CD8-positive, alpha-beta memory T cell (primary cell): ENCODE measurements at regions not wholly inside any gene's neighbourhood (a gene's known extent, or its start where the extent isn't known, plus 50 kb on each side); places are given as distances from the start of the nearest gene placed in this dataset.

Source experiments
- CTCF ChIA-PET: fragments of 350-600 bp; sonication (Branson Sonifier 250); formaldehyde crosslinking; loops from one replicate; lab custom pipeline; 2021; ENCODE audit warnings: antibody characterized with exemption; lab: Charles Lee
- POLR2A ChIA-PET: fragments of 350-600 bp; sonication (Branson Sonifier 250); formaldehyde crosslinking; loops from one replicate; lab custom pipeline; 2021; ENCODE audit warnings: antibody characterized with exemption; lab: Charles Lee
- DNase-seq, 5 donors: peaks; one replicate each; pipeline versions ENCODE4 v3.0.0 to v3.0.0-alpha.2; 2020 to 2022; ENCODE audit warnings: mixed read lengths in 1 of 5
- H3K27ac ChIP-seq: one replicate; pipeline ENCODE4 v1.7.0; 2013; ENCODE audit warnings: low read depth, mild to moderate bottlenecking, low read length, moderate library complexity
- H3K27me3 ChIP-seq: 2 replicates; pipeline ENCODE4 v1.7.0; 2013; ENCODE audit warnings: low read length, mild to moderate bottlenecking; ENCODE audit not compliant: insufficient read depth, poor library complexity, severe bottlenecking
- H3K36me3 ChIP-seq: 2 replicates; pipeline ENCODE4 v1.7.0; 2013; ENCODE audit warnings: mild to moderate bottlenecking, low read length, moderate library complexity; ENCODE audit not compliant: insufficient read depth
- H3K4me1 ChIP-seq: 2 replicates; pipeline ENCODE4 v1.7.0; 2013; ENCODE audit warnings: mild to moderate bottlenecking, low read length, moderate library complexity; ENCODE audit not compliant: insufficient read depth
- H3K4me3 ChIP-seq: 2 replicates; pipeline ENCODE4 v1.7.0; 2013; ENCODE audit warnings: mild to moderate bottlenecking, low read length
- H3K9me3 ChIP-seq: 2 replicates; pipeline ENCODE4 v1.7.0; 2013; ENCODE audit warnings: mild to moderate bottlenecking, low read length
- H3K27ac Mint-ChIP-seq, 8 donors: one replicate each; pipeline ENCODE4 v1.8.0; 2020 to 2021; ENCODE audit warnings: mixed read lengths in 8 of 8, mild to moderate bottlenecking in 6 of 8, inconsistent platforms in 3 of 8, moderate library complexity in 3 of 8
- H3K27me3 Mint-ChIP-seq, 2 donors: one replicate each; pipeline ENCODE4 v1.8.0; 2020 to 2021; ENCODE audit warnings: mixed read lengths in 2 of 2, mild to moderate bottlenecking in 1 of 2, moderate library complexity in 1 of 2
- H3K36me3 Mint-ChIP-seq, 3 donors: one replicate each; pipeline ENCODE4 v1.8.0; 2020 to 2021; ENCODE audit warnings: mixed read lengths in 3 of 3, inconsistent platforms in 1 of 3, mild to moderate bottlenecking in 1 of 3
- H3K4me1 Mint-ChIP-seq, 3 donors: one replicate each; pipeline ENCODE4 v1.8.0; 2020 to 2021; ENCODE audit warnings: mixed read lengths in 3 of 3, inconsistent platforms in 1 of 3, mild to moderate bottlenecking in 1 of 3
- H3K4me3 Mint-ChIP-seq, 7 donors: one replicate each; pipeline ENCODE4 v1.8.0; 2020 to 2021; ENCODE audit warnings: mixed read lengths in 7 of 7, mild to moderate bottlenecking in 6 of 7, moderate library complexity in 4 of 7, inconsistent platforms in 2 of 7
- H3K9me3 Mint-ChIP-seq, 5 donors: one replicate each; pipeline ENCODE4 v1.8.0; 2020 to 2022; ENCODE audit warnings: mixed read lengths in 5 of 5, mild to moderate bottlenecking in 3 of 5, moderate library complexity in 2 of 5, inconsistent platforms in 1 of 5

DNA sequence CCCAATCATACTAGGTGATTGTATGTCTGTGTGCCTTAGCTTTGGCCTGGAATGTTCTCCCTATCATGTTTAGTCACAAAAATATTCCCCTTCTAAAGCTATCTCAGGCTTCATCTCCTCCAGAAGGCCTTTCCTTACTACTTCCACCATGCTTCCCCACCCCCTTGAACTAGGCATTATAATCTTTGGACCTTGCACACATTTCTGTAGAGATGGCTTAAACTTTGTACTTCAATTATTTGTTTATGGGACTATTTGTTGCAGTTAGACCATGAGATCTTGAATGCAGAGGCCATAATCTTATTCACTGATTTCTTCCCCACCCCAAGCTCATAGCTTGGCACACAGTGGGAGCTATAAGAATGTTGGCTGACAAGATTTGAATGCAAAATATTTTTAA lies 262.0 kb upstream of the EDA2R start:
- Histone ChIP-seq H3K27ac (no peak overlapping the region), H3K4me3 (no peak overlapping the region), H3K36me3 (no peaks in the 10 kb centered on the region), H3K4me1 (no peaks in the 10 kb centered on the region), H3K27me3 (no peaks in the 10 kb centered on the region), H3K9me3 (no peaks in the 10 kb centered on the region)
- POLR2A ChIA-PET, result no interaction called here
- DNase-seq, result no peak
- H3K27me3 Mint-ChIP-seq, result peaks cover 0 to 8% of the 10 kb centered on the region in 2 donors
- H3K4me1 Mint-ChIP-seq, result no peaks in the 10 kb centered on the region
- no peaks in the 10 kb centered on the region for H3K36me3 Mint-ChIP-seq
- H3K27ac Mint-ChIP-seq, result no peak overlapping the region
- CTCF ChIA-PET, result no interaction called here
- H3K9me3 Mint-ChIP-seq, result no peaks in the 10 kb centered on the region
- no peak overlapping the region for H3K4me3 Mint-ChIP-seq

GRCh38 chrX:66892004-66892403 lies 253.1 kb upstream of the EDA2R start:
- Histone ChIP-seq H3K27me3 (no peaks in the 10 kb centered on the region), H3K27ac (no peak overlapping the region), H3K4me3 (no peak overlapping the region), H3K9me3 (no peaks in the 10 kb centered on the region), H3K4me1 (no peaks in the 10 kb centered on the region), H3K36me3 (no peaks in the 10 kb centered on the region)
- Mint-ChIP-seq H3K9me3 (peaks cover 0 to 1% (median 0%) of the 10 kb centered on the region in 5 donors), H3K36me3 (no peaks in the 10 kb centered on the region), H3K4me3 (no peak overlapping the region), H3K27ac (no peak overlapping the region), H3K27me3 (no peaks in the 10 kb centered on the region), H3K4me1 (no peaks in the 10 kb centered on the region)
- ChIA-PET CTCF (no interaction called here), POLR2A (no interaction called here)
- no peak for DNase-seq

DNA sequence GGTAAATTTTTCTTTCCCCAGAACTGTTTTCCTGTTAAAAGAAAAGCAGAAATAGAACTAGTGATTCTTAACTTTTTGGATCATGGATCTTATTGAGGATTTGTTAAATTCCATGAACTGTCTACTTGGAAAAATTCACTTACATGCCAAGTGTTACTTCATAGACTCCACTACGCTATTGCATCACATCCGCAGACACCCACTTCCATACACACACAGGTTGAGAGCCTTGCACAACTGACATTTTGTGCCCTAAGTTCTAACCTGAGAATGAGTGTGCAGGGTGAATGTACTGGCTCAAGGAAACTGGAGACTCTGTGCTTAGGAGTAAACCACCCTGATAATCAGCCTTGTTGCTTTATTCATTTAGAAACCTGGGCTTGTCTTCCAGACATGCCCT lies 250.5 kb upstream of the EDA2R start:
- no peaks in the 10 kb centered on the region for H3K27me3 ChIP-seq
- H3K27ac Mint-ChIP-seq, result no peak overlapping the region
- H3K4me1 ChIP-seq, result no peaks in the 10 kb centered on the region
- no peaks in the 10 kb centered on the region for H3K27me3 Mint-ChIP-seq
- peaks cover 0 to 1% (median 0%) of the 10 kb centered on the region in 5 donors for H3K9me3 Mint-ChIP-seq
- no peaks in the 10 kb centered on the region for H3K36me3 Mint-ChIP-seq
- H3K36me3 ChIP-seq, result no peaks in the 10 kb centered on the region
- ChIA-PET CTCF (no interaction called here), POLR2A (no interaction called here)
- no peak overlapping the region for H3K4me3 Mint-ChIP-seq
- H3K27ac ChIP-seq, result no peak overlapping the region
- no peaks in the 10 kb centered on the region for H3K4me1 Mint-ChIP-seq
- no peaks in the 10 kb centered on the region for H3K9me3 ChIP-seq
- no peak overlapping the region for H3K4me3 ChIP-seq
- DNase-seq, result no peak

DNA sequence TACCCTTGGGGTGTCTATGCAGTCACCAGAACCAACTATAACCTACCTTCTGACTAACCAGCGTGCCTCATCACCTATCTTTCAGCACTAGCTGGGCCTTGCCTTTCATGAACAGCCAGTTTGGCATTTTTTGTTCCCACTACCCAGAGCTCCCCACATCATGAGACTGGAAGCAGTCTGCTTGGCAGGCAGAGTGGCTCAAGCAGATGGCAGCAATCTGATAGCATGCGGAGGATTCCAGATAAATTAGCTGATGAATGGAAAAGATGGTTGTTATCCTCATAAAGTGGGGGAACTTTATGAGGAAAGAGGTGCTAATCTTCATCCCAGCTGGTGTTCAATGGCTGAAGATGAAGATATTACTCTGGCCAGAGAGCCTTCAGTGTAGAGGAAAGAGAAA lies 243.2 kb upstream of the EDA2R start:
- no peaks in the 10 kb centered on the region for H3K27me3 ChIP-seq
- no peak overlapping the region for H3K4me3 ChIP-seq
- CTCF ChIA-PET, result no interaction called here
- H3K9me3 Mint-ChIP-seq, result no peaks in the 10 kb centered on the region
- peaks cover 0 to 2% of the 10 kb centered on the region in 2 donors for H3K27me3 Mint-ChIP-seq
- no peaks in the 10 kb centered on the region for H3K36me3 Mint-ChIP-seq
- H3K27ac ChIP-seq, result no peak overlapping the region
- H3K4me1 Mint-ChIP-seq, result no peaks in the 10 kb centered on the region
- no peaks in the 10 kb centered on the region for H3K4me1 ChIP-seq
- H3K9me3 ChIP-seq, result no peaks in the 10 kb centered on the region
- POLR2A ChIA-PET, result no interaction called here
- H3K27ac Mint-ChIP-seq, result no peak overlapping the region
- no peak for DNase-seq
- no peak overlapping the region for H3K4me3 Mint-ChIP-seq
- H3K36me3 ChIP-seq, result no peaks in the 10 kb centered on the region

GRCh38 chrX:66876776-66877175 lies 237.9 kb upstream of the EDA2R start:
- Histone ChIP-seq H3K27me3 (no peaks in the 10 kb centered on the region), H3K27ac (no peak overlapping the region), H3K36me3 (no peaks in the 10 kb centered on the region), H3K4me1 (no peaks in the 10 kb centered on the region), H3K9me3 (no peaks in the 10 kb centered on the region), H3K4me3 (no peak overlapping the region)
- CTCF ChIA-PET, result no interaction called here
- DNase-seq, result no peak
- no peak overlapping the region for H3K4me3 Mint-ChIP-seq
- H3K4me1 Mint-ChIP-seq, result no peaks in the 10 kb centered on the region
- no peaks in the 10 kb centered on the region for H3K9me3 Mint-ChIP-seq
- no peak overlapping the region for H3K27ac Mint-ChIP-seq
- POLR2A ChIA-PET, result no interaction called here
- no peaks in the 10 kb centered on the region for H3K36me3 Mint-ChIP-seq
- H3K27me3 Mint-ChIP-seq, result peaks cover 0 to 2% of the 10 kb centered on the region in 2 donors

DNA sequence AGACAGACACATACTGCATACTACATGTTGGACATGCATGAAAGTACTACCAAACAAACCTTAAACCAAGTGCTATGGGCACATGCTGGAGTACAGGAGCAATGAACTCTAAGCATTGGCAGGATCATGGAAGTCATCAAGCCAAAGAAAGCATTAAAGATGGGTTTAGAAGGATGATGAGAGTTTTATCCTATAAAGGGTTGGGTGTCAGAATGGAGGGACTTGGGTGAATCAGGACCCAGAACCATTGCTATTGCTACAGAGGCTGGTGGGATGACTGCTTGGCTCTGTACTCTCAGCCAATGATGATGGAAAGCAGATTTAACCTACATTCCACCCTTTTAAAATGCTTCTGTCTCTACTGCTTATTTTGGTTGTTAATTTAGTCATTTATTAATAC lies 233.9 kb upstream of the EDA2R start:
- peaks cover 0 to 2% of the 10 kb centered on the region in 2 donors for H3K27me3 Mint-ChIP-seq
- Histone ChIP-seq H3K27me3 (no peaks in the 10 kb centered on the region), H3K4me1 (no peaks in the 10 kb centered on the region), H3K27ac (no peak overlapping the region), H3K36me3 (no peaks in the 10 kb centered on the region), H3K4me3 (no peak overlapping the region), H3K9me3 (no peaks in the 10 kb centered on the region)
- no peaks in the 10 kb centered on the region for H3K36me3 Mint-ChIP-seq
- no peak overlapping the region for H3K4me3 Mint-ChIP-seq
- CTCF ChIA-PET, result no interaction called here
- POLR2A ChIA-PET, result no interaction called here
- DNase-seq, result no peak
- peaks cover 0 to 1% (median 0%) of the 10 kb centered on the region in 5 donors for H3K9me3 Mint-ChIP-seq
- H3K27ac Mint-ChIP-seq, result no peak overlapping the region
- no peaks in the 10 kb centered on the region for H3K4me1 Mint-ChIP-seq

DNA sequence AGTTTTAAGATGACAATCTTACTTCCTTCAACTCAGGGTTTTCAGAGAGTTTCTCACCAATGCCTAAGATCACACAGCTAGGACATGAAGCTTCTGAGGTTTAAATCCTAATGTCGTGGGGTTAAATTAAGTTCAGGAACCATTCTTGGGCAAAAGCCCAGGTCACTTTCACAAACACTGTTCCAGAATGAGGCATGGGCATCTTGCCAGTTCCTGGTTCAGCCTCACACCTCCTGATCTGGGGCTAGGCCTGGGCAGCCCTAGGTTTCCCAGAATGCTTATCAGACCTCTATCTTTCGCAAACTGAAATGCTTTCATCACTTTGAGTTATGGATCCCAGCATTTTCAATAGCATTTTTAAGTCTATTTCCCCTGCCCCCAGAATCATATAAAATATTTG lies 224.8 kb upstream of the EDA2R start:
- ChIA-PET POLR2A (no interaction called here), CTCF (no interaction called here)
- Mint-ChIP-seq H3K4me3 (no peak overlapping the region), H3K9me3 (peaks cover 0 to 6% (median 0%) of the 10 kb centered on the region in 5 donors), H3K27ac (no peak overlapping the region), H3K27me3 (peaks cover 0 to 4% of the 10 kb centered on the region in 2 donors), H3K36me3 (no peaks in the 10 kb centered on the region), H3K4me1 (no peaks in the 10 kb centered on the region)
- H3K4me1 ChIP-seq, result no peaks in the 10 kb centered on the region
- no peak overlapping the region for H3K27ac ChIP-seq
- H3K36me3 ChIP-seq, result no peaks in the 10 kb centered on the region
- no peaks in the 10 kb centered on the region for H3K27me3 ChIP-seq
- H3K9me3 ChIP-seq, result no peaks in the 10 kb centered on the region
- DNase-seq, result no peak
- H3K4me3 ChIP-seq, result no peak overlapping the region

GRCh38 chrX:66833426-66833825 lies 194.5 kb upstream of the EDA2R start:
- no peak overlapping the region for H3K27ac ChIP-seq
- CTCF ChIA-PET, result no interaction called here
- no peak overlapping the region for H3K27ac Mint-ChIP-seq
- peaks cover 0 to 11% of the 10 kb centered on the region in 2 donors for H3K27me3 Mint-ChIP-seq
- no peak overlapping the region for H3K4me3 Mint-ChIP-seq
- POLR2A ChIA-PET, result no interaction called here
- H3K4me1 Mint-ChIP-seq, result no peaks in the 10 kb centered on the region
- no peaks in the 10 kb centered on the region for H3K36me3 Mint-ChIP-seq
- no peak for DNase-seq
- H3K27me3 ChIP-seq, result no peaks in the 10 kb centered on the region
- H3K9me3 Mint-ChIP-seq, result peaks cover 0 to 8% (median 3%) of the 10 kb centered on the region in 5 donors
- H3K4me1 ChIP-seq, result no peaks in the 10 kb centered on the region
- no peaks in the 10 kb centered on the region for H3K9me3 ChIP-seq
- no peaks in the 10 kb centered on the region for H3K36me3 ChIP-seq
- H3K4me3 ChIP-seq, result no peak overlapping the region

- Mint-ChIP-seq H3K9me3 (peaks cover 0 to 13% (median 3%) of the 10 kb centered on the region in 5 donors), H3K36me3 (no peaks in the 10 kb centered on the region), H3K27ac (no peak overlapping the region), H3K4me1 (no peaks in the 10 kb centered on the region), H3K4me3 (no peak overlapping the region), H3K27me3 (no peaks in the 10 kb centered on the region)
- CTCF ChIA-PET, result no interaction called here
- Histone ChIP-seq H3K27ac (no peak overlapping the region), H3K36me3 (no peaks in the 10 kb centered on the region), H3K4me3 (no peak overlapping the region), H3K4me1 (no peaks in the 10 kb centered on the region), H3K9me3 (no peaks in the 10 kb centered on the region), H3K27me3 (no peaks in the 10 kb centered on the region)
- POLR2A ChIA-PET, result no interaction called here
- no peak for DNase-seq
These were observed 176.3 kb upstream of the EDA2R start for GRCh38 chrX:66815227-66815626.
